ENCODE measurements at regions not wholly inside any gene's neighbourhood (a gene's known extent, or its start where the extent isn't known, plus 50 kb on each side); places are given as distances from the start of the nearest gene placed in this dataset.

DNA sequence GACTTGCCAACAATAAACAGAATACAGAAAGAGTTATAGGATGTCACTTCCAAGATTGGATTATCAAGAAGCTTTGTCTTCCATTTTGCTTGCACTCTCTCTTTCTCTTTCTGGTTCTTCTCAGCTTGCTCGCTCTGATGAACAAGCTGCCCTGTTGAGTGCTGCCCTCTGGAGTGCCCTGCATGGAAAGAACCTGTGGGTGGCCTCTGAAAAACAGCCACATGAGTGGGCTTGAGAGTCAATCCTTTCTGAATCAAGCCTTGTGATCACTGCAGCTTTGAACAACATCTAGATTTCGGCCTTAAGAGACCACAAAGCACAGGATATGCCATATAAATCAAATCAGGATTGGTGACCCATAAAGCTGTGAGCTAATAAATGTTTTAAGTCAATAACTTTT, 185.1 kb downstream of the KIF2B start:
- TF ChIP-seq, protein P1, sequence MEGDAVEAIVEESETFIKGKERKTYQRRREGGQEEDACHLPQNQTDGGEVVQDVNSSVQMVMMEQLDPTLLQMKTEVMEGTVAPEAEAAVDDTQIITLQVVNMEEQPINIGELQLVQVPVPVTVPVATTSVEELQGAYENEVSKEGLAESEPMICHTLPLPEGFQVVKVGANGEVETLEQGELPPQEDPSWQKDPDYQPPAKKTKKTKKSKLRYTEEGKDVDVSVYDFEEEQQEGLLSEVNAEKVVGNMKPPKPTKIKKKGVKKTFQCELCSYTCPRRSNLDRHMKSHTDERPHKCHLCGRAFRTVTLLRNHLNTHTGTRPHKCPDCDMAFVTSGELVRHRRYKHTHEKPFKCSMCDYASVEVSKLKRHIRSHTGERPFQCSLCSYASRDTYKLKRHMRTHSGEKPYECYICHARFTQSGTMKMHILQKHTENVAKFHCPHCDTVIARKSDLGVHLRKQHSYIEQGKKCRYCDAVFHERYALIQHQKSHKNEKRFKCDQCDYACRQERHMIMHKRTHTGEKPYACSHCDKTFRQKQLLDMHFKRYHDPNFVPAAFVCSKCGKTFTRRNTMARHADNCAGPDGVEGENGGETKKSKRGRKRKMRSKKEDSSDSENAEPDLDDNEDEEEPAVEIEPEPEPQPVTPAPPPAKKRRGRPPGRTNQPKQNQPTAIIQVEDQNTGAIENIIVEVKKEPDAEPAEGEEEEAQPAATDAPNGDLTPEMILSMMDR (conservative IDR thresholded peaks at IDR 0.05; ENCODE audit: low read depth, low read length), result no peak
- TF ChIP-seq EZH2phosphoT487 (IDR thresholded peaks at IDR 0.05; ENCODE audit: borderline replicate concordance, low read length) (no peak), EZH2 (IDR thresholded peaks at IDR 0.05; ENCODE audit: low read length, unreplicated experiment) (no peak)
